GM19023 (cell line): ENCODE measurements at regions not wholly inside any gene's neighbourhood (a gene's known extent, or its start where the extent isn't known, plus 50 kb on each side); places are given as distances from the start of the nearest gene placed in this dataset.

ENCODE experiments used
- ATAC-seq: cut with Tn5 transposase; IDR thresholded peaks from one replicate; pipeline ENCODE4 v1.9.1; 2021; ENCODE audit warnings: mild to moderate bottlenecking, moderate library complexity; ENCODE audit not compliant: unreplicated experiment

GRCh38 chr13:83355041-83355440 lies 527.2 kb downstream of the SLITRK1 start:
- ATAC-seq = no peak

GRCh38 chr13:83352391-83352790 lies 529.9 kb downstream of the SLITRK1 start:
- ATAC-seq = no peak

GRCh38 chr13:83350569-83350968 lies 531.7 kb downstream of the SLITRK1 start:
- no peak for ATAC-seq

GRCh38 chr13:83344518-83344917 lies 537.8 kb downstream of the SLITRK1 start:
- no peak for ATAC-seq

- no peak for ATAC-seq
Observed at GRCh38 chr13:83340170-83340569, 542.1 kb downstream of the SLITRK1 start.

- no peak for ATAC-seq
Observed at GRCh38 chr13:83333614-83334388, 548.5 kb downstream of the SLITRK1 start.

GRCh38 chr13:83332751-83333150 lies 549.5 kb downstream of the SLITRK1 start:
- no peak for ATAC-seq

- ATAC-seq = no peak
Observed at GRCh38 chr13:83327091-83327490, 555.2 kb downstream of the SLITRK1 start.

GRCh38 chr13:83325125-83325853 lies 557.0 kb downstream of the SLITRK1 start:
- no peak for ATAC-seq

GRCh38 chr13:83311886-83312577 lies 570.2 kb downstream of the SLITRK1 start:
- ATAC-seq = no peak

GRCh38 chr13:83298617-83299016 lies 583.7 kb downstream of the SLITRK1 start:
- no peak for ATAC-seq

- ATAC-seq = no peak
Observed at GRCh38 chr13:83297586-83298290, 584.5 kb downstream of the SLITRK1 start.

GRCh38 chr13:83295686-83296085 lies 586.6 kb downstream of the SLITRK1 start:
- no peak for ATAC-seq

GRCh38 chr13:83286737-83287136 lies 595.5 kb downstream of the SLITRK1 start:
- ATAC-seq = no peak

GRCh38 chr13:83281654-83282053 lies 600.6 kb downstream of the SLITRK1 start:
- ATAC-seq = no peak

- ATAC-seq = no peak
Observed at GRCh38 chr13:83274679-83275078, 607.6 kb downstream of the SLITRK1 start.

GRCh38 chr13:83272652-83273240 lies 609.5 kb downstream of the SLITRK1 start:
- ATAC-seq = no peak

GRCh38 chr13:83272076-83272475 lies 610.2 kb downstream of the SLITRK1 start:
- no peak for ATAC-seq

GRCh38 chr13:83265279-83265678 lies 617.0 kb downstream of the SLITRK1 start:
- no peak for ATAC-seq

- ATAC-seq = no peak
Observed at GRCh38 chr13:83248751-83249150, 633.5 kb downstream of the SLITRK1 start.

- no peak for ATAC-seq
Observed at GRCh38 chr13:83232626-83233025, 649.6 kb downstream of the SLITRK1 start.
